OCI-LY3 (cell line): ENCODE measurements at regions not wholly inside any gene's neighbourhood (a gene's known extent, or its start where the extent isn't known, plus 50 kb on each side); places are given as distances from the start of the nearest gene placed in this dataset.

Experiments used
- CTCF ChIP-seq: fragments of 200-600, 300-600 bp; sonication (generic); IDR thresholded peaks from 2 replicates; pipeline ENCODE4 v1.5.1; 2014; ENCODE audit warnings: antibody characterized with exemption, low read length, low read depth
- EZH2phosphoT487 ChIP-seq: fragments of 200-600 bp; shearing (Covaris generic); IDR thresholded peaks from 2 replicates; pipeline ENCODE4 v1.6.1; 2018; ENCODE audit warnings: antibody characterized with exemption, mixed run types, low read depth

- TF ChIP-seq CTCF (no peak), EZH2phosphoT487 (no peak)
These were observed 55.2 kb upstream of the KAZN start for GRCh38 chr1:14543191-14543840.
